GM04504 (cell line): ENCODE measurements at regions not wholly inside any gene's neighbourhood (a gene's known extent, or its start where the extent isn't known, plus 50 kb on each side); places are given as distances from the start of the nearest gene placed in this dataset.

Experiments used
- DNase-seq: peaks from one replicate; pipeline ENCODE4 v3.0.0-alpha.2; 2012; ENCODE audit warnings: low read depth

GRCh38 chr2:8448824-8449556 is 232.9 kb upstream of the ID2 start:
- no peak for DNase-seq

GRCh38 chr2:8451273-8451672 is 230.6 kb upstream of the ID2 start:
- no peak for DNase-seq

DNA sequence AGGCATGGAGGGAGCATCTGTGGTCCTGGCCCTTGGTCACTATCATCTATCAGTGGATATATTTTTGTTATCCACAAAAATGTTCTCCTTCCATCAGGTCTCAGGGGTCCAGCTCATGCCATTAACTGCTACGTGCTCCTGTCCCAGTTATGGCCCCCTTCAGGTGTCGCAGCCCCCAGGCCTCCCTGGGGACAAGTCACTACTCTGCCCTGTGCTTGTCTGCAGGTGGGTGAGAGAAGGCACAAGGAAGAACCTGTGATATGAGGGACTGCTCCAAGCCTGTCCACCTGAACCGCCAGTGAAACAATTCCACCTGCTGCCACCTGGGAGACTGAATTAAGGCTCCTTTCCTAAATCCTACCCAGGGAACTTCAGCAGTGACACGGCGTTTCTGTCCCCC is 229.6 kb upstream of the ID2 start:
- DNase-seq, result no peak

DNA sequence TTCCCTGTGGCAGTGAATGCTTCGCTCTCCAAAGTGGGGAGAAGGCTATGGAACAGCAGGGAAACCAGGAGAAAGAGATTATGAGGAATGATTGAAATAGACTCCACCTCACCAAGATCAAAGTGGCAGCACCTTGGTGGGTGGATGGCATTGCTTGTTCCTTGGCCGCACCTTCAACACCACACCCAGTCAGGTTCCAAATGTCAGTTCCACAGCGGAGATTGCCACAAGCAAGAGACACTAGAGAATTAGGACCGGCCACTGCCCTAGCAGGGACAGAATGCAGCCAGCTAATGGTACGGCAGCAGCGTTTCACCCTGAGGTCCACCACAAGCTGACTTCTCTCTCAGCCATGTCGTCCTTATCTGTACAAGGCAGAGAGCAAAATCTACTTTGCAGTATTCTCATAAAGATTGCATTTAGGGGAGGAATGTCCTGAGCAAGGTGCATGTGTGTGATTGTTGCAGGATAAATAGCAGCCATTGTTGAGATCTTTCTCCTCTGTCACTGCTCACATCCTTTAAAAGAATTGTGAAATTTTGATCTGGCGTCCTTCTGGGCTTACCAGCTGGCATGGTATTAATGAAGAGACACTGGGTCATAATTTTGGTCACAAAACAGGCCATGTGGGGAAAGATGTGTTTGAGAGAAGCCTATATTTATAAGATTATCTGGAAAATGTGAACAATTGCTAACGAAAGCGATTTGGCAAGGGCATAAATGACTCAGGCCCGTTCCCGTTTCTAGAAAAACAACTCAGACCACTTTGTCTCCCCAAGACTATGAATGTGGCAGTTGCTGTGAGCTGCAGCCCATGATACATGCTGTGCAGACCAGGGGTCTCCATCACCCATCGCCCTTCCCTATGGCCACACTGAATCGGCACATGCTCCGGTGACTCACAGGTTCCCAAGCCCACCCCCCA is 228.6 kb upstream of the ID2 start:
- no peak for DNase-seq

DNA sequence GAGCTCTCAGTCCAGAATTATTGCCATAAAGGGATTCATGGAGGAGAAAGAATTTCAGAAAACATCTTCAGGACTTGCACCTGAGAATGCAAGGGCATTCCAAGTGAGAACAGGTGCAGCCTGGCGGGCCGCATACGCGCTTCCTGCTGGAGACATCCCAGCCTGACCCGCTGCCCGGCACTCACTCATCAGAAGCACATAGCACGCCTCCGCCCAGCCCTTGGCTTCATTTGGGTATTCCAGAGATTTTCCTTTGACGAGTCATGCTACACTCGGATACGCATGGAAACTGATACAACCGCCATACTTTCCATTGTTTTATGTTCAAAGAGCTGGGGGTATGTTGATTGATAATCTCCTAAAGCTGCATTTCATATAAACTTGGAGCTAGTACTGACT is 228.0 kb upstream of the ID2 start:
- DNase-seq, result no peak

GRCh38 chr2:8454797-8455196 is 227.1 kb upstream of the ID2 start:
- DNase-seq, result no peak

DNA sequence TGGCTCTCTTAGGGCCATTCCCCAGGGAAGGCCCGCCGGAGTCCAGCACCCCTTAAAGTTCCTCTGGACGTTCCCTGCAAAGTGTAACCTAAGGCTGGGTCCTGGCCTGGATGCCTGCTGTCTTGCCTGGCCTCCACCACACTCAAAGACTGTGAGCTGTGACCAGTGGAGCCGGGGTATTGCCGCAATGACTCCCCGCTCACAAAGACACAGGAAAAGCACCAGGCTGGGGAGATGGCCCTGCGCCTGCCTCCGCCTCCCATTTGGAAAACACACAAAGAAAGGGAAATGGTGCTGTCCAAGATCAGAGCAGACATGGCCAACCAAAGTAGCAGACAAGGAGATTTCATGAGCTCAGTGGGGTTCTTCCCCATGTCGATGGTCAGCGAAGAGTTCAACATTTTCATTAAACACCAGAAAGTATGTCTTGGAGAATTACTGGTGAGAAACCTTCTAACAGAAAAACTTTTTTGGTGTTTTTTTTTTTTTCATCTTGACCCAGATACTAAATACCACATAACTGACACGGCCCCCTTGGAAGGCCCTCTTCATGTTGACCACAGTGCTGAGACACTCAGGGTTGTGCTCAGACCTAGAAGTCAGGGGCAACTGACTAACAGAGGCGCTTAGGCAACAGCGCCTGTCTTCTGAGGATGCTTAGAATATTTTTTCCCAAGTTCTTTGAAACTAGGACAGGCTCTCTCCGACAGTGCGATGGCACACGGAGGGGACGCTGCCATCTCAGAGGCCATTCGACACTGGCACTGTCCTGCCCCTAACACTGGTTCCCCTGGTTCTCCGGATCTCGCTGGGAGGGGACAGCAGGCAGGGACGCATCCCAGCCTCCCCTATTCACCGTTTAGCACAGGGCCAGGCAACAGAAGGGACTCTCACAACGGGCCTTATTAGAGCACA is 226.4 kb upstream of the ID2 start:
- no peak for DNase-seq

GRCh38 chr2:8456151-8457091 is 225.4 kb upstream of the ID2 start:
- DNase-seq, result no peak

GRCh38 chr2:8457092-8457481 is 224.8 kb upstream of the ID2 start:
- no peak for DNase-seq

DNA sequence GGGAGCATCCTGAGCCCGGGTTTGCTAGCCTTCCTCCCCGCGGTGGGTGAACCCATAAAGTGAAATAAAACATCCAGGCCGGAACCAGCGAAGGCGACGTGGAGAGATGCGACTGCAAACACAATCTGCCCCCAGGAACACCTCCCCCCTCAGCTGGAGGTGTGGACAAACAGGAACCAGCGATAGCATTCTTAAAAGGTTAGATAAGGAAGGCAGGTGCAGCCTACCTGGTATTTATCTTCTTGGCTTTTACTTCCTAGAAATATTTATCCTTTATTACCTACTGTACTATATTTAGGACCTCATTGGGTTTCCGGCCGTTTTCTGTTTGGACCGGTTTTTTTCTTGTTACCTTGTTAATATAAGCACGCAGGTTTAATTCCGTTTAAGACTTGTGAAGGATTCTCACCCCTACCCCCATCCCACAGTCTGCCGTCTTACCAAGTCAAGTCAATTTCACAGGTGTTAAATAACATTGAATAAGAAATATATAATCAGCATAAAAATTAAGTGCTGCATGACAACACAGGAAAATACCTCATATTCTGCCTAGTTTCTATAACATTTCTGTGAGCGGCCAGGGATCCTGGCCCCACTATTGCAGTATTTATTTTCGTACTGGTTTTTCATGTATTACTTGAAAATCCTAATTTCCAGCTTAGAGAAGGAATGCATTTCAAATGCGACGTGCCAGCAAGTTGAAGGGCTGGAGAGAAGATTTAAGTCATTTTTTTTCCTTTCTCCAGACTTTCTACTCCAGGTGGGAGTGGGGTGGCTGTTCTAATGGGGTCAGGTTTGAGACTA is 224.0 kb upstream of the ID2 start:
- no peak for DNase-seq

GRCh38 chr2:8458503-8459459 is 223.1 kb upstream of the ID2 start:
- no peak for DNase-seq

GRCh38 chr2:8459474-8459873 is 222.4 kb upstream of the ID2 start:
- DNase-seq, result no peak

GRCh38 chr2:8461341-8461740 is 220.5 kb upstream of the ID2 start:
- no peak for DNase-seq

DNA sequence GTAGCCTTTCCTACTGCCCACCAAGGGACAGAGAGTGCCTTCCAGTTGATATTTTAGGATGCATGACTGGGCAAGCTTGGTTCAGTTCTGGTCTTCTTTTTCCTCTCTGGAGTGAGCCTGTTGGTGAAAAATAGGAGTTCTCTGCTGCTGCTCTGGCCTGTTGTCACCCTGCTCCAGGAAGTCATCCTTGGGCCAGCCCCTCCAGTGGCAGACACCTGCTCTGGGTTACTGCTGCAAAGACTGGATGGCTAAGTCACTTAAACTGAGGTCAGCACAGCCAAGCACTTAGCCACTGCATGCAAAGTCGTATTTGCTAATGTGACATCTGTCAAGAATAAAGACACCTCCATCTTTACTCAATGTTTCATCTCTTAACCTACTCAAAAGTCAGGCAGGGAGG is 219.6 kb upstream of the ID2 start:
- no peak for DNase-seq

DNA sequence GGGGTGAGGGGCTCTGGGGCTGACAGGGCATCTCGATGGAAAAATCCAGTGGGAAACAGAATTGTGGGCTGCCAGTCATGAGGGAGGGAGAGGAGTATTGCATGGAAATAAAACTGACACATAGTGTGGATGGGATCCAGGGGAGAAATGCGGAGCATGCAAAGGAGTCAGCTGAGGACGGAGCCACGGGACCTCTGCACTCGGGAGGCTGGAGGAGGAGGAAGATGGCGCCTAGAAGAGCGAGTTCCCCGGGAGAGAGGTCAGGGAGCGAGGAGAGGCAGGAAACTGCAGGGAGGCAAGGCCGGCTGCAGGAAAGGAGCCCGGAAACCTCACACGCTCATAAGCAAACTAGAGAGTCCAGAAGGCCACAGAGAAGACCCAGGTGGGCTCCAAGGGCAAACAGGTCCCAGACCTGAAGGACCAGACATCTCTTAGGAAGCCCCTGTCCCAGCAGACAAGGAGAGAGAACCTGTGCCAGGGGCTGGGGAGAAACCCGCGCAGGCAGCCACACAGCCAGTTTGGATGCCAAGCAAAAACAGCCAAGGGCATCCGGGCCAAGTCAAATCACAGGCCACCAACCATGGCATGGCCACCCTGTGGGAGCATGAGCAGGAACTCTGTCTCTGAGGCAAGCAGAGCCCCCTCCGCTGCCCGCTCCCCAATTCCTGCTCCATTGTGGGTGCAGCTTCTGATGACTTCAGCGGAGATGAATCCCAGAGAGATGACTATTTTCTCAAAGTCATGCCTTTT is 218.8 kb upstream of the ID2 start:
- DNase-seq, result no peak

DNA sequence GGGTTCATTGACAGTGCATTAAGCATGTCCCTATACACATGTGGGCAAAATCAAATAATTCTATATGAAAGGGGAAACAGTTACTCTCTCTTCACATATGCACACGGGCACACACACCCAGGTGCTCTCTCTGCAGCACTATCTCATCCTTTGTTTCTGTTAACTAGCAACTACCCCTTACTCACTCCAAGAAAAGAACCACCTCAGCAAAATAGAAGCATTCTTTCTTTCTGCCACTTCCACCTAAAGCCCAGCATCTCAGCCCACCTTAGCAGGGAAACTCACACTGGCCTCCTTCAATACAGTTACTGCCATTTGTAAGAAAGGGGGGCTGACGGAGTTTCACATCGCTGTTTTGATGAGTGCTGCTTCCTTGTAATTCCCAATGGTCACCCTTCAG is 216.3 kb upstream of the ID2 start:
- no peak for DNase-seq

- no peak for DNase-seq
Observed at GRCh38 chr2:8469709-8470493, 212.0 kb upstream of the ID2 start.
